ENCODE measurements at regions not wholly inside any gene's neighbourhood (a gene's known extent, or its start where the extent isn't known, plus 50 kb on each side); places are given as distances from the start of the nearest gene placed in this dataset.

- TF ChIP-seq ZNF318 (CRISPR knock-in tag; IDR thresholded peaks at IDR 0.05) (no peak), ZNF678 (CRISPR knock-in tag; IDR thresholded peaks at IDR 0.05) (no peak), ARHGAP35 (CRISPR knock-in tag; IDR thresholded peaks at IDR 0.05; ENCODE audit: borderline replicate concordance) (no peak), GPN1 (CRISPR knock-in tag; IDR thresholded peaks at IDR 0.05; ENCODE audit: borderline replicate concordance) (no peak)
These were observed 110.7 kb downstream of the UNC5CL start (continued) for GRCh38 chr6:40928307-40928706.

GRCh38 chr6:40925341-40925740 is 113.7 kb downstream of the UNC5CL start:
- FAIRE-seq = no peak
- intact Hi-C loops (cut with micrococcal nuclease; ENCODE audit: unreplicated experiment) (no loop called here), in situ Hi-C loops (cut with HindIII; ENCODE audit: extremely low pct_ligation_motif_present, low pct_unique_long_range_greater_than_20kb) (no loop called here)
- ChIA-PET CTCF (ENCODE audit: low intra/inter-chr PET ratio, low total read pairs) (no interaction called here), POLR2A (no interaction called here)
- Histone ChIP-seq H3K4me2 (ENCODE audit: low read depth, low read length) (no peak overlapping the region), H3K27ac (ENCODE audit: extremely low read length, insufficient read depth, low read length) (no peak overlapping the region), H4K20me1 (ENCODE audit: insufficient read depth, low read length) (no peaks in the 10 kb centered on the region), H3K9me3 (ENCODE audit: low read length) (no peaks in the 10 kb centered on the region), H3K36me3 (replicated peaks in 1 of 2; ENCODE audit: control insufficient read depth in 1 of 2, insufficient read depth in 2 of 2, low read length in 2 of 2) (no peaks in the 10 kb centered on the region), H2AFZ (ENCODE audit: low read length) (no peak overlapping the region), H3K4me1 (ENCODE audit: insufficient read depth, low read length) (no peaks in the 10 kb centered on the region), H3K4me3 (replicated peaks in 1 of 3; ENCODE audit: insufficient read depth in 1 of 3, low read depth in 2 of 3, low read length in 3 of 3) (no peak overlapping the region), H3K27me3 (ENCODE audit: control insufficient read depth in 1 of 2, insufficient read depth in 2 of 2, low read length in 2 of 2) (peaks cover 3 to 36% of the 10 kb centered on the region in 2 experiments; a peak in 4 of 5 replicates), H3K79me2 (ENCODE audit: insufficient read depth, low read length) (no peaks in the 10 kb centered on the region), H3K9ac (ENCODE audit: insufficient read depth, low read depth, low read length) (no peak overlapping the region)
- DNase-seq (ENCODE audit: low spot score) = no peak
- WGBS (ENCODE audit: low lambda C conversion rate) = 22% methylated on average over 1 of the region's 1 CpG
- BruUV-seq (replicated peaks) = no TSS peak
- ATAC-seq = no peak
- TF ChIP-seq ZNF407 (CRISPR knock-in tag; IDR thresholded peaks at IDR 0.05; ENCODE audit: not compliant biosample characterization) (no peak), ZNF569 (CRISPR knock-in tag; IDR thresholded peaks at IDR 0.05; ENCODE audit: borderline replicate concordance) (no peak), CHD2 (IDR thresholded peaks at IDR 0.05; ENCODE audit: low read depth, low read length) (no peak)
